Brain microvascular endothelial cell (primary cell): ENCODE measurements at regions not wholly inside any gene's neighbourhood (a gene's known extent, or its start where the extent isn't known, plus 50 kb on each side); places are given as distances from the start of the nearest gene placed in this dataset.

ENCODE experiments used
- DNase-seq: peaks from one replicate; pipeline ENCODE4 v3.0.0-alpha.2; 2020
- H3K27ac ChIP-seq: fragments of 250-450 bp; sonication (Bioruptor Pico); 2 replicates; pipeline ENCODE4 v1.5.1; 2020; ENCODE audit warnings: mild to moderate bottlenecking, moderate library complexity
- H3K27me3 ChIP-seq: fragments of 250-450 bp; sonication (Bioruptor Pico); replicated peaks from 2 replicates; pipeline ENCODE4 v1.5.1; 2020; ENCODE audit warnings: mild to moderate bottlenecking
- H3K36me3 ChIP-seq: fragments of 250-450 bp; sonication (Bioruptor Pico); replicated peaks from 2 replicates; pipeline ENCODE4 v1.5.1; 2020; ENCODE audit warnings: mild to moderate bottlenecking
- H3K4me3 ChIP-seq: 2 replicates; pipeline ENCODE4 v1.5.1; 2011; ENCODE audit warnings: low read depth, mild to moderate bottlenecking, control low read depth, low read length, moderate library complexity
- in situ Hi-C: cut with HindIII; loops from 2 replicates; pipeline ENCODE4 v1.10.0; 2017; ENCODE audit warnings: low sequenced_read_pairs, low pct_ligation_motif_present
- TF ChIP-seq, protein P1 (sequence below): IDR thresholded peaks from 2 replicates; pipeline ENCODE4 v1.5.1; 2011; ENCODE audit warnings: low read depth, mild to moderate bottlenecking, moderate library complexity, low read length, control low read depth, inconsistent platforms; ENCODE audit errors: missing control alignments

GRCh38 chr4:171397175-171397574 is 416.0 kb upstream of the GALNTL6 start:
- in situ Hi-C loops, result no loop called here
- no peaks in the 10 kb centered on the region for H3K36me3 ChIP-seq
- H3K27me3 ChIP-seq, result no peaks in the 10 kb centered on the region
- TF ChIP-seq, protein P1, sequence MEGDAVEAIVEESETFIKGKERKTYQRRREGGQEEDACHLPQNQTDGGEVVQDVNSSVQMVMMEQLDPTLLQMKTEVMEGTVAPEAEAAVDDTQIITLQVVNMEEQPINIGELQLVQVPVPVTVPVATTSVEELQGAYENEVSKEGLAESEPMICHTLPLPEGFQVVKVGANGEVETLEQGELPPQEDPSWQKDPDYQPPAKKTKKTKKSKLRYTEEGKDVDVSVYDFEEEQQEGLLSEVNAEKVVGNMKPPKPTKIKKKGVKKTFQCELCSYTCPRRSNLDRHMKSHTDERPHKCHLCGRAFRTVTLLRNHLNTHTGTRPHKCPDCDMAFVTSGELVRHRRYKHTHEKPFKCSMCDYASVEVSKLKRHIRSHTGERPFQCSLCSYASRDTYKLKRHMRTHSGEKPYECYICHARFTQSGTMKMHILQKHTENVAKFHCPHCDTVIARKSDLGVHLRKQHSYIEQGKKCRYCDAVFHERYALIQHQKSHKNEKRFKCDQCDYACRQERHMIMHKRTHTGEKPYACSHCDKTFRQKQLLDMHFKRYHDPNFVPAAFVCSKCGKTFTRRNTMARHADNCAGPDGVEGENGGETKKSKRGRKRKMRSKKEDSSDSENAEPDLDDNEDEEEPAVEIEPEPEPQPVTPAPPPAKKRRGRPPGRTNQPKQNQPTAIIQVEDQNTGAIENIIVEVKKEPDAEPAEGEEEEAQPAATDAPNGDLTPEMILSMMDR, result no peak
- no peak for DNase-seq
- H3K4me3 ChIP-seq, result no peak overlapping the region
- no peak overlapping the region for H3K27ac ChIP-seq

DNA sequence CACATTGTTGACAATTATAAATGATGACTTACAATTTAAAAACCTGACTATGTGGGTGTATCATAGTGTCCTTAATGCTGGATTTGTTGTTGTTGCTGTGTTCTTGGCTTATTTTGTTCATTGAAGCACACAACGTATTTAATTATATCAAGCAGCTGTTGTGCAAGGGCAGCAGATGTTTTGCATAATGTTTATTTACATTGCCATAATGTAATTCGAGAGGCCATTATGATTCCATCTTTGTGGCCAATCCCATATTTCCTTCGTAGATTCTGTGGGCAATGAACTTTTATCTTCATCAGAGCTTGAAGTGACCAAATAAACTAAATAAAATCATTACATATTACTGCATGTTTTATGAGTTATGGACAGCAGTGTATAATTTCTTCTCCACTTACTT is 422.6 kb upstream of the GALNTL6 start:
- no peaks in the 10 kb centered on the region for H3K36me3 ChIP-seq
- no peak for DNase-seq
- H3K27me3 ChIP-seq, result no peaks in the 10 kb centered on the region
- H3K4me3 ChIP-seq, result no peak overlapping the region
- no peak overlapping the region for H3K27ac ChIP-seq
- in situ Hi-C loops, result no loop called here
- TF ChIP-seq, protein P1, result no peak

GRCh38 chr4:171378323-171378722 is 434.9 kb upstream of the GALNTL6 start:
- Histone ChIP-seq H3K4me3 (no peak overlapping the region), H3K27me3 (no peaks in the 10 kb centered on the region), H3K27ac (no peak overlapping the region), H3K36me3 (no peaks in the 10 kb centered on the region)
- TF ChIP-seq, protein P1, result no peak
- in situ Hi-C loops, result no loop called here
- DNase-seq, result peak; percentile 23

DNA sequence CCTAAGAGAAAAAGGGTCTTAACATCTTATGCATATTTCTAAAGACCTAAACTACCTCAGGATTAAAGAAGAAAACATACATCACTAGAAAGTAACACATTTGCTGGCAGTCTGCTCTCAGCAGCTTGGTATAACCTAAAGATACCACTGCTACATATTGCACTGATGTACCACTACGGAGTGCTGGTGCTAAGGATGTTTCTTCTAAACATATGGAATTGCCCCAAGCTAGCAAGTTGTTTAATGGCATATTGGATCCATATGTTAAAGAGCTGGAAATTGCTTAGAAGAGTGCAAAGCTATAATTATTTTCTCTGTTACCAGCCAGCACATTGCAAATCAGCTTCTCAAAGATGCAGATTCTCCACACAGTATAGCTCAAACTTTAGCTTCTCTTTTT is 436.5 kb upstream of the GALNTL6 start:
- TF ChIP-seq, protein P1, result no peak
- no peak for DNase-seq
- in situ Hi-C loops, result no loop called here
- H3K4me3 ChIP-seq, result no peak overlapping the region
- no peak overlapping the region for H3K27ac ChIP-seq
- no peaks in the 10 kb centered on the region for H3K27me3 ChIP-seq
- no peaks in the 10 kb centered on the region for H3K36me3 ChIP-seq

DNA sequence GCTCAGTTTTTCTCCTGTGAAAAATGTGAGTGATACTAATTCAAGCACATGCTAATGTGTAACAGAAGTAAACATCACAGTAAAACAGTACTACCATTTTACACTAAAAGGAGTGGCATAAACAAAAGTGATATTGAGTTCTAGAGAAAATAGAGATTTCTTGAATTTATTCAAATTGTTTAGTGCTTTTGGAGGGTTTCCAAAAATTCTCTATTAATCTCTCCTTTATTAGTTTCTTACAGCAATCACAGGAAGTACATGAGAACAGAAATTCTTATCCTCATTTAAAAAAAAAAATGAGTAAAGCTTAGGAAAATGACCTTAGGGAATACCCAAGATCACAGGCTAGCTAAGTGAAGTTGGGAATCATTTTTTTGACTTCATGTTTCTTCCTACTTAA is 459.7 kb upstream of the GALNTL6 start:
- Histone ChIP-seq H3K4me3 (no peak overlapping the region), H3K36me3 (no peaks in the 10 kb centered on the region), H3K27me3 (no peaks in the 10 kb centered on the region), H3K27ac (no peak overlapping the region)
- no peak for DNase-seq
- in situ Hi-C loops, result no loop called here
- TF ChIP-seq, protein P1, result no peak

- TF ChIP-seq, protein P1, result no peak
- in situ Hi-C loops, result no loop called here
- H3K36me3 ChIP-seq, result no peaks in the 10 kb centered on the region
- no peaks in the 10 kb centered on the region for H3K27me3 ChIP-seq
- H3K27ac ChIP-seq, result no peak overlapping the region
- DNase-seq, result no peak
- no peak overlapping the region for H3K4me3 ChIP-seq
Observed at GRCh38 chr4:171348090-171348489, 465.1 kb upstream of the GALNTL6 start.
